DMS 273 treated with DMSO at 0.1 percent for 48 hours (cell line): ENCODE measurements at regions not wholly inside any gene's neighbourhood (a gene's known extent, or its start where the extent isn't known, plus 50 kb on each side); places are given as distances from the start of the nearest gene placed in this dataset.
"Not testable (repeated sequence)": the region's sequence is repeated elsewhere in the genome, so short reads cannot be mapped to it uniquely, and the experiment has no call there.

Source experiments
- DNase-seq: peaks from one replicate; lab custom pipeline; 2025; lab: John Stamatoyannopoulos, UW

DNA sequence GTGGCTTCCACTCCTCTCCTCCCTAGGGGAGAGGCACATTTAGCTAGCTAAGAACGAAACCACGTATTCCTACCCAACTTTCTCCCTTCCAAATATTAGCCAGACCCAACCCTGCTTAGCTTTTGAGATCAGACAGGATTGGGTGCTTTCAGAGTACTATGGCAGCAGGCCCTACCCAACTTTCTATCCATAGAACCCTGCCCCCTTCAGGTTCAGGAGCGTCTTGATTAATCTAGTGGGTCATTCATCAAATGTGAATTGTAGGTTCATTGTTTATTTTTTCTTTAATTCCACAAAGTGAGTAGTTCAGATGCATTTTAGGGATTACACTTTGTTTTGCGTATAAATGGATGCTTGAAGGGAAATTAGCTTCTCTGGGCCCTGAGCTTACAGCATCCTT, 188.3 kb downstream of the MIB1 start:
- DNase-seq: no peak

- DNase-seq: no peak
Observed at GRCh38 chr18:21930177-21930576, 189.6 kb downstream of the MIB1 start.

DNA sequence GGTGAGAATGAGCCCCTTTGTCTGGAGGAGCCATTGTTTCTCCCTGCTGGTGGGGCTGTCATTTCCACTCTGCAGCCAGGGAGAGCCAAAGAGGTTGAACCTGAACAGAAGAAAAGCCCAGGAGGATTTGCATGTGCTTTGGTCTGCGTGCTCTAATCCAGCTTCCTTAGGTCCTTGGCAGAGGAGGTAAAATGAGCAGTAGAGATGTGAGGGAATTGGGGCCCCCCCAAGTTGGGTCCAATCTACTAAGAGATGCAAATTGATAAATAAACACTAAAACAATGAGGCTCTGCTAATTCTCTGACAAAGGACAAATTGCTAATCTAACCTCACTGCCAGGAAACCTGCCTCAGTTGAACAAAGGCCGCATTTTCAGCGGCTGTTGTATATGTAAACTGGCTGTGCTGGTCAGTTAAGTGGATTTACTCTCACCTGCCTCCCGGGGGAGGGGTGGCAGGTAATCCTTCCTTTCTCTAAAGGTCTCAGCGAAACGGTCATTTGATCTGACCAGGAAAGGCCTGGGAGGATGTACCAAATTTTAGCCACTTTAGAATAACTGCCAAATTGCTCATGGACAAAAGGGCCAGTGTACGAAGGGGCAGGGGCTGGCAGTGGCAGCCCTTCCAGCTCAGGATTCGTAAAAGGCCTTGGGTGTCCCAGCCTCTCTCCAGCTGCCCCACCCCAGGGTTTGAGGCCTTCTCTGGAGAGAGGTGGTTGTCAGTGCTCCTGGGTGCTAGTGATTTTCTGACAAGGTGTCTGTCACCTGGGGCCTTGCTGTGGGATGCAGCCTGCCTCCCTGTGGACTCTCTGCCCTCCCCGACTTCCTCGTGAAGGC, 193.6 kb downstream of the MIB1 start:
- no peak for DNase-seq

- no peak for DNase-seq
Observed at GRCh38 chr18:21934766-21935015, 194.1 kb downstream of the MIB1 start.

GRCh38 chr18:21943456-21943855, 202.9 kb downstream of the MIB1 start:
- DNase-seq: no peak

- no peak for DNase-seq
Observed at GRCh38 chr18:21949326-21950015, 208.9 kb downstream of the MIB1 start.

DNA sequence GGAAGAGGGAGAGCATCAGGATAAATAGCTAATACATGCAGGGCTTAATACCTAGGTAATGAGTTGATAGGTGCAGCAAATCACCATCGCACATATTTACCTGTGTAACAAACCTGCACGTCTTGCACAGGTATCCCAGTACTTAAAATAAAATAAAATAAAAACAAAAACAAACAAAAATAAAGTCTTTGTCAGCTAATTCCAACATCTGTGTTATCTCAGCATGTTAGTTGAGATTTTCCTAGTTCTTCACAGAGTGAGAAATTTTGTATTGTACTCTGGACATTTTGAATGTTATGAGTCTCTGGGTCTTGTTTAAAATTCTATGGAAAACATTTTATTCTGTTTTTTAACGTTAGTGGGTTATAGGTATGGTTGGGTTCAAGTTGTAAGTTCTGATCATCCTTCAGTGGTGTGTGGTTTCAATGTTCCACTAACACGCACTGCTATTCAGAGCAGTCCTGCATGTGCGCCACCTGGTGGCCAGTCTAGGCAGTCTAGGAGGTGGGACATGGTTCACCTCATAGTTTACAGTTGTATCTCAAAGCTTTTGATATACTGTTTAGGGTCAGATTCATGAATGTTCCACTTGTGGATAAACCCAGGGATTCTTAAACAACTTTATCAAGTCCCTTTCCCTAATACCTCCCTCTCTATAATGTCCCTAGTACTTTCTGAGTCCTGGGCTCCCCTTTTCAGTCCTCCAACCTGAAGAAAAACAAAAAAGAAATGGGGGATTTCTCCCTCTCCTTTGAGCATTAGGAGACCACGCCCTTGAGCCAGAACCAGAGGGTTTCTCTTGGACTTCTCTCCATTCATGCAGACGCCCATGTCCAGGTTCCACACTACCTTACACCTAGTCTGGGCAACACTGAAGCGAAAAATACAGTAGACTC, 213.4 kb upstream of the GATA6 start:
- no peak for DNase-seq

DNA sequence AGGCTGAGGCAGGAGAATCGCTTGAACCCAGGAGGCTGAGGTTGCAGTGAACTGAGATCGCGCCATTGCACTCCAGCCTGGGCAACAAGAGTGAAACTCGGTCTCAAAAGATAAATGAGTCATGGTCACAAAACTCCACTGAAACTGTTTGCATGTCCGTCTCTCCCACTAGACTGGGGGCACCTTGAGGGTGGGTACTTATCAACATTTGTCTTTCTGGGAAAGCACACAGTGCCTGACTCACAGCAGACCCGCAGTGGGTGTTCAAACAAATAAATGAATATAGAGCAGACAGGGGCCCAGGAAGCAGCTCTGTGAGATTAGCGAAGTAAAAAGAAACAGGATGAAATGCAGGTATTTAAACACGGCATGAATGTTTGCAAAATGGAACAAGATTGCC, 211.1 kb upstream of the GATA6 start:
- DNase-seq: no peak

- no peak for DNase-seq
Observed at GRCh38 chr18:21958707-21959450, 210.5 kb upstream of the GATA6 start.

- DNase-seq: no peak
Observed at GRCh38 chr18:21960189-21960588, 209.2 kb upstream of the GATA6 start.

DNA sequence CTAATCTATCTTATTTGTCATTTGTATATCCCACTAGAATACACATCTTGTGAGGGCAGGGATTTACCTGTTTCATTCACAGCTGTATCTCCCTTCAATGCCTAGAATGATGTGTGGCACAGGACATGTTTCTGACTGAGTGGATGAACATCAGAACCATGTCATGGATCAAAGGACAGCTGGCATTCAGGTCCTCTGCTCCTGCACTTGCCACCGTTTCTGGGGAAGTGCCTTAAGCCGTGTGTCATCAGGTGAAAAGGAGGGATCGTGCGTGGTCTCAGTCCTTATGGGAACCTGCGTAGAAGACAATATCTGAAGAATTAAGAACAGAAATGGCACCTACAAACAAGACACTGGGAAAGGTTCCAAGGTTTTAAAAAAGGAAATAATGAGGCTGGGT, 206.1 kb upstream of the GATA6 start:
- DNase-seq: no peak

DNA sequence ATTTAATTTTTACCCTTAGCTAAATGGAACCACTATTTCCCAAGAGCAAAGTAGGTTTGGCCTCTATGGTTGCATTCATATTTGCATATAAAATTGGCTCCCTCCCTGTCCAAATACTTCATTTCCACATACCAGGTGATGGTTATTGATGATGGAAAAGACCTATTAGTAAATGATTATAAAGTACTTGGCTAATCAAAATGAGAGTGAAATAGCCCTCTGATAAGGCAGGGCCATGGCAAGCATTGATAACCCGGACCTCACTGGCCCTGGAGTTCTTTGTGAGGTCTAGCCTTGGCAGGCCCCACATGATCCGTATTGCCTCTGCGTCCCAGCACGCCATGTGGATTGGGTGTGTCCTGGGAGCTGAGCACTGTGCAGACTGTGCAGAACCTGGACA, 201.1 kb upstream of the GATA6 start:
- DNase-seq: no peak

DNA sequence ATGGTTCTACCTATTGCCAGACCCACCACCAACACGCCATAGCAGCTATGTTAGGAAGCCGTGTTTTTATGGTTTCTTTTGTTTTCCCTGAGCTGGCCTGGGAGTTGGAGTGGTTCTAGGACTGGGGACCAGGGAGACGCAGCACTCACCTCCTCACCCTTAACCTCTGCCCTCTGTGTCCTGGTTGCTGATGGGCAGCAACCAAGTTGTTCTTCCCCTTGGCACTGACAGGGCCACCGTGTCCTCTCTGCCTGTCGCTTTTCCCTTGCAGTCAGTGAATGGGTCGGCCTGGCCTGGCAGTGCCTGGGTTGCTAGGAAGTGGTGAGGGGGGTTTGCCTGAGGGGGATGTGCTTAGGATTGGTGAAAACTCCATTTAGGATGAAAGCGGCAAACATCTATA, 197.1 kb upstream of the GATA6 start:
- DNase-seq: no peak

- not testable (repeated sequence) for DNase-seq
Observed at GRCh38 chr18:21975954-21976353, 193.4 kb upstream of the GATA6 start.

DNA sequence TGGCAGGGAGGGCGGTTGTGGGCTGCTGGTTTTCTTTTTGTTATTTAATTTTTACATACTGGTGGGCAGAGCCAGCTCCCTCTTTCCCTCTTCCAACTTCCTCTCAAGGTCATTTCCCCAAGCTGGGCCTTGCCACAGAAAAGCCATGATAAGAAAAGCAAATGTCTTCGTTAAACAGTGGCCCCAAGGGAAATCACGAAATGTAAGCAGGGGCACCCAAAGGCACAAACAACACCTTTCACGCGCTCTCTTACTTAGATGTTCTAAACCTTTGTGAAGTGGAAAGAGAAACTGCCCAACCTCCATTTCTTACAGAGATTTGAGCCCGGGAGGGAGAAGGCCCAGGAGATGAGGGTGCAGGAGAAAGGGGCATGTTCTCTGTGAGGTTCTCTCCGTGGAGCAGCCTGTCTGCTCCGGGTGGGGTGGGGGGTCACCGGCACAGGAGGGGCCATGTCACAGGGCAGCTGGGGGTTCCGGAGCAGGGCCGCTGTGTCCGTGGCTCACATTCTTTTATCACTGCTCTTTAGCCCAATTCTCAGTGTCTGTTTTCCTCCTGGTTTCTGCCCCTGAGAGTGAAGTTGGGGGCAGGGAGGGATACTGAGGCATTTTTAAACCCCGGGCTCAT, 190.7 kb upstream of the GATA6 start:
- DNase-seq: no peak

DNA sequence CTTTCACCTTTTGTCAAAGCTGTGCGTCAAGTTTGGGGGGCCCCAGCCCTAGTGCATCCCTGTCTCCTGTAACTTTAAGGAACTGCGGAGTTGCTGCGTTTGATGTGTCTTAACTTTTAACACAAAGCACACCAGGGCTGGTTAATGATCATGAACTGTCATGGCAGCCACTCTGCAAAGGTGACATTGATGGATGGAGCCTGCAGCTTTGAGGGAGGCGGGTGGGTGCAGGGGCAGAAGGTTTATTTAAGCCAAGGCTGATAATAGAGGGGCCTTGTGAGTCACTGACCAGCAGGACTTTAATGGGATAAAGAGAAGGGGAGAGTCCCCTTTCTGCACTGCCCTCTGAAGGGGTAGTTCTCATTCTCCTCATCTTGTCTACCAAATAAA, 190.2 kb upstream of the GATA6 start:
- DNase-seq: no peak

- DNase-seq: no peak
Observed at GRCh38 chr18:21979759-21980158, 189.6 kb upstream of the GATA6 start.

DNA sequence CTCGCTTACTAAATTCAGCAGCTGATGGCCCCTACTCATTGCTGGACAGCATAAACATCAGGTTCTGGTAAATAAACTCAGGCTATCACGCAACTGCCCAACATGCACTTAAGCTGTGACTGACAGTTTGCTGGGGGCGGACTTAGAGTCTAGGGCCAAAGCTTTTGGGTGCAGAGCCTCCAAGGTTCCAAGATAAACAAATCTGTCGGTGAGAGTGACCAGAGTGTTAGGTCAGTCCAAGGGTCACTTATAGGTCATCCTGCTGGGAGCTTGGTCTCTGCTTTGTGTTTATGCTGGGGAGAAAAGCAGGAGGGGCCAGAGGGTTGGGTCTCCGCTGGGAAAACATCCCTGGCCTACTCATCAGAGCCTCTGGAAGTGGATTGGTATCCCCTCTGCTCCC, 188.6 kb upstream of the GATA6 start:
- no peak for DNase-seq

DNA sequence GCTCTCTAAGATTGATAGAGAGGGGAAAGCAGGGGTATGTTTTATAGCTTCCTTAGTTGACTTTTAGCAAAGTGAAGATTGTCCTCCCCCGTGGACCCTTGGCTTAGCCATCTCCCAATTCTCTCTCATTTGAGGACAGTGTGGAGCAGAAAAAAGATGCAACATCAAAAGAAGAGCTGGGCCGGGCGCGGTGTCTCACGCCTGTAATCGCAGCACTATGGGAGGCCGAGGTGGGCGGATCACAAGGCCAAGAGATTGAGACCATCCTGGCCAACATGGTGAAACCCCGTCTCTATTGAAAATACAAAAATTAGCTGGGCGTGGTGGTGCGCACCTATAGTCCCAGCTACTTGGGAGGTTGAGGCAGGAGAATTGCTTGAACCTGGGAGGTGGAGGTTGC, 187.9 kb upstream of the GATA6 start:
- DNase-seq: not testable (repeated sequence)

- no peak for DNase-seq
Observed at GRCh38 chr18:21991081-21991534, 178.3 kb upstream of the GATA6 start.

DNA sequence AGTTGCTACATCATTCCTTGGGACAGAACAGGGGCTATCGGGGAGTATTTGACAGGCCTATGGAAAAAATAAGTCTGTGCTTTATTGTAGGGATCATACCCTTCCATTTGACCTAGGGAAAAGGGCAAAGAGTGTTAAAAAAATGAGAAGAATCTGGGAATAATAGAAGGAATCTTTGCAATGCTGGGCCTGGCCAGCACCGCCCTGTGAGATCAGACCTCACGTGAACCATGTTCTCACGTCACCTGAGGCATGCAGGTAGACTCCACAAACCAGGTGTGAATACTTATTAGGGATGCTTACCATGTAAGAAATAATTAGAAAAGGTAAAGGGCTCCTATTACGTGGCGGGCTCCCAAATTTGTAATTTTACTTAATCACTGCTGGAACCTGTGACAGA, 177.5 kb upstream of the GATA6 start:
- DNase-seq: no peak

DNA sequence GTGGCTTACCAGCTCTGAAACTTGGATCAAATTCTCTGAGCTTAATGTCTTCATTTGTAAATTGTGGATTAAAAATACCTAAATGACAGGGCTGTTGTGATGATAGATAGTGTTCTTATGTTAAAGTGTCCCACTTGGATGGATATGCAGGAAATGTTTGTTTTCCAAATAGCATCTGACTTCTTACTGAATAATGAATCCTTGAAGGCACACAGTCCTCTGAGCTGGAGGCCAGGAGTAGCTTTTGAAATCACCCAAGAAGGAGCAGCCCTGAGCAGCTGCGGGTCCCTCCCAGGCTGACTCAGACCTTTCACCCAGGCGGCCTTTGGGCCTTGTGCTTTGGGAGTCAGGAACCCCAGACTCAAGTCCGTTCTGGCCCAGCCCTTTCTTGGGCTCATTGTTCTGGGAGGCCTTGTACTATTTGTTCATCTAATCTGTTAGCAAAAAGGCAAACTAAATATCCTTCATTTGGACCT, 173.0 kb upstream of the GATA6 start:
- no peak for DNase-seq
